H1 (cell line): ENCODE measurements at regions not wholly inside any gene's neighbourhood (a gene's known extent, or its start where the extent isn't known, plus 50 kb on each side); places are given as distances from the start of the nearest gene placed in this dataset.

Experiments used
- CTCF ChIA-PET: fragments of 300-600 bp; sonication (Branson Sonifier 250); formaldehyde crosslinking; loops from one replicate; lab custom pipeline; 2021; ENCODE audit not compliant: partially characterized antibody; lab: Charles Lee
- POLR2A ChIA-PET: fragments of 300-600 bp; sonication (Branson Sonifier 250); formaldehyde crosslinking; loops from one replicate; lab custom pipeline; 2021; ENCODE audit warnings: inconsistent platforms; ENCODE audit not compliant: partially characterized antibody; lab: Charles Lee
- DNase-seq, 2 experiments: peaks; one replicate each; pipeline versions ENCODE4 v3.0.0 to v3.0.0-alpha.2; 2010 to 2022; ENCODE audit warnings: low spot score in 2 of 2, low read depth in 1 of 2, mixed read lengths in 1 of 2
- FAIRE-seq: peaks from 2 replicates; lab custom pipeline; 2011; peaks lifted over from hg19 to GRCh38; lab: Jason Lieb, UNC
- H2AFZ ChIP-seq: 2 replicates; pipeline ENCODE4 v1.8.1; 2012; ENCODE audit warnings: low read length, inconsistent platforms
- H2AK5ac ChIP-seq: 2 replicates; pipeline ENCODE4 v1.6.1; 2013; ENCODE audit warnings: low read depth, low read length
- H2BK120ac ChIP-seq: replicated peaks from 2 replicates; pipeline ENCODE3; 2013; ENCODE audit warnings: low read depth, low read length, inconsistent platforms
- H2BK12ac ChIP-seq: 2 replicates; pipeline ENCODE4 v1.6.1; 2013; ENCODE audit warnings: low read depth, low read length
- H2BK15ac ChIP-seq: 2 replicates; pipeline ENCODE4 v1.6.1; 2013; ENCODE audit warnings: low read length
- H2BK20ac ChIP-seq: 2 replicates; pipeline ENCODE4 v1.6.1; 2013; ENCODE audit warnings: low read length
- H2BK5ac ChIP-seq: 2 replicates; pipeline ENCODE4 v1.6.1; 2013; ENCODE audit warnings: low read depth, low read length
- H3K14ac ChIP-seq: 2 replicates; pipeline ENCODE4 v1.6.1; 2013; ENCODE audit warnings: inconsistent platforms; ENCODE audit not compliant: insufficient read length
- H3K18ac ChIP-seq: 2 replicates; pipeline ENCODE4 v1.6.1; 2013; ENCODE audit warnings: low read length; ENCODE audit errors: extremely low read depth
- H3K23ac ChIP-seq: 2 replicates; pipeline ENCODE4 v1.6.1; 2013; ENCODE audit warnings: inconsistent platforms; ENCODE audit not compliant: insufficient read length
- H3K23me2 ChIP-seq: 2 replicates; pipeline ENCODE4 v1.6.1; 2013; ENCODE audit warnings: low read depth, low read length
- H3K27ac ChIP-seq: 2 replicates; pipeline ENCODE4 v1.6.1; 2011; ENCODE audit warnings: low read depth, low read length, inconsistent platforms
- H3K27me3 ChIP-seq, 4 experiments: replicated peaks in 1 of 4; 1 replicate in 1 of 4; 2 replicates in 3 of 4; pipeline versions ENCODE4 v1.6.1 to v1.8.1; 2011 to 2013; ENCODE audit warnings: low read length in 3 of 4, mild to moderate bottlenecking in 3 of 4, inconsistent platforms in 2 of 4, mixed read lengths in 2 of 4, moderate library complexity in 1 of 4; ENCODE audit not compliant: control insufficient read depth in 3 of 4, insufficient read depth in 3 of 4; ENCODE audit errors: extremely low read depth in 1 of 4
- H3K36me3 ChIP-seq, 4 experiments: 2 replicates each; pipeline versions ENCODE4 v1.6.1 to v1.8.1; 2011 to 2013; ENCODE audit warnings: mild to moderate bottlenecking in 4 of 4, low read length in 3 of 4, moderate library complexity in 2 of 4, control low read depth in 1 of 4, inconsistent platforms in 1 of 4; ENCODE audit not compliant: insufficient read depth in 4 of 4, control insufficient read depth in 2 of 4
- H3K4ac ChIP-seq: replicated peaks from 2 replicates; pipeline ENCODE3; 2013; ENCODE audit warnings: low read length, low read depth, mixed read lengths, inconsistent platforms; ENCODE audit not compliant: insufficient read length
- H3K4me1 ChIP-seq, 4 experiments: replicated peaks in 1 of 4; 1 replicate in 1 of 4; 2 replicates in 3 of 4; pipeline versions ENCODE4 v1.6.1 to v1.8.1; 2011 to 2013; ENCODE audit warnings: low read length in 3 of 4, inconsistent platforms in 2 of 4, mixed read lengths in 1 of 4; ENCODE audit not compliant: insufficient read depth in 4 of 4, control insufficient read depth in 3 of 4
- H3K4me2 ChIP-seq, 2 experiments: 2 replicates each; pipeline versions ENCODE4 v1.6.1 to v1.8.1; 2011 to 2013; ENCODE audit warnings: low read depth in 2 of 2, low read length in 2 of 2, control low read depth in 1 of 2, inconsistent platforms in 1 of 2, mild to moderate bottlenecking in 1 of 2; ENCODE audit not compliant: insufficient read depth in 1 of 2
- H3K4me3 ChIP-seq, 4 experiments: fragments of 200-600, 300-600 bp in 1 of 4; sonication (generic), shearing (Covaris generic), sonication (Bioruptor Twin) in 1 of 4; 2 replicates each; pipeline versions ENCODE4 v1.5.1 to v1.8.1; 2011 to 2016; ENCODE audit warnings: low read length in 4 of 4, low read depth in 3 of 4, control low read depth in 2 of 4, inconsistent platforms in 2 of 4, mild to moderate bottlenecking in 2 of 4, mixed read lengths in 1 of 4, moderate library complexity in 1 of 4; ENCODE audit not compliant: insufficient read depth in 2 of 4; ENCODE audit errors: extremely low read depth in 1 of 4
- H3K56ac ChIP-seq: replicated peaks from 2 replicates; pipeline ENCODE3; 2013; ENCODE audit warnings: low read depth, mild to moderate bottlenecking, mixed read lengths, low read length, inconsistent platforms; ENCODE audit not compliant: insufficient read length
- H3K79me1 ChIP-seq: 2 replicates; pipeline ENCODE4 v1.6.1; 2013; ENCODE audit warnings: low read depth, low read length, control low read depth
- H3K79me2 ChIP-seq, 2 experiments: 2 replicates each; pipeline versions ENCODE4 v1.6.1 to v1.8.1; 2012 to 2013; ENCODE audit warnings: low read length in 2 of 2, mild to moderate bottlenecking in 2 of 2, inconsistent platforms in 1 of 2; ENCODE audit not compliant: insufficient read depth in 2 of 2, control insufficient read depth in 1 of 2
- H3K9ac ChIP-seq, 4 experiments: replicated peaks in 1 of 4; 1 replicate in 1 of 4; 2 replicates in 3 of 4; pipeline versions ENCODE4 v1.6.1 to v1.8.1; 2011 to 2013; ENCODE audit warnings: low read depth in 3 of 4, low read length in 3 of 4, control low read depth in 2 of 4, mild to moderate bottlenecking in 2 of 4, moderate library complexity in 2 of 4, inconsistent platforms in 1 of 4; ENCODE audit errors: extremely low read depth in 1 of 4
- H3K9me3 ChIP-seq, 2 experiments: 2 replicates each; pipeline versions ENCODE4 v1.6.1 to v1.8.1; 2012 to 2013; ENCODE audit warnings: mild to moderate bottlenecking in 2 of 2, moderate library complexity in 2 of 2, control low read depth in 1 of 2, inconsistent platforms in 1 of 2, low read depth in 1 of 2, low read length in 1 of 2, mixed read lengths in 1 of 2; ENCODE audit not compliant: insufficient read depth in 2 of 2
- H4K20me1 ChIP-seq, 2 experiments: replicated peaks in 1 of 2; 2 replicates each; pipeline versions ENCODE3 to v1.8.1; 2011 to 2013; ENCODE audit warnings: inconsistent platforms in 2 of 2, low read length in 2 of 2, mild to moderate bottlenecking in 1 of 2; ENCODE audit not compliant: insufficient read depth in 2 of 2, control insufficient read depth in 1 of 2
- H4K5ac ChIP-seq: 2 replicates; pipeline ENCODE4 v1.6.1; 2013; ENCODE audit warnings: low read length, low read depth, mixed read lengths, inconsistent platforms; ENCODE audit not compliant: insufficient read length
- H4K8ac ChIP-seq: 2 replicates; pipeline ENCODE4 v1.8.0; 2013; ENCODE audit warnings: mild to moderate bottlenecking, moderate library complexity, low read length, inconsistent platforms; ENCODE audit not compliant: insufficient read depth; ENCODE audit errors: extremely low read depth
- H4K91ac ChIP-seq: replicated peaks from 2 replicates; pipeline ENCODE3; 2013; ENCODE audit warnings: low read length, mixed read lengths, inconsistent platforms; ENCODE audit not compliant: insufficient read length
- GTF2F1 ChIP-seq: IDR thresholded peaks from 2 replicates; pipeline ENCODE4 v1.6.1; 2012; ENCODE audit warnings: low read depth, low read length, improper control_type of control experiment, borderline replicate concordance
- MAFK ChIP-seq: IDR thresholded peaks from 2 replicates; pipeline ENCODE4 v1.6.1; 2012; ENCODE audit warnings: low read depth, mild to moderate bottlenecking, improper control_type of control experiment, low read length
- PHF8 ChIP-seq: fragments of 200-600 bp; sonication (generic); conservative IDR thresholded peaks from 2 replicates; pipeline ENCODE4 v1.7.1; 2012; ENCODE audit warnings: low read depth, mild to moderate bottlenecking, inconsistent platforms, low read length, moderate library complexity
- RAD21 ChIP-seq, 2 experiments: IDR thresholded peaks in 1 of 2; conservative IDR thresholded peaks in 1 of 2; 2 replicates each; pipeline ENCODE4 v1.6.1; 2011; ENCODE audit warnings: low read depth in 2 of 2, low read length in 2 of 2, improper control_type of control experiment in 1 of 2, inconsistent platforms in 1 of 2, mild to moderate bottlenecking in 1 of 2, moderate library complexity in 1 of 2
- RBBP5 ChIP-seq: IDR thresholded peaks from 2 replicates; pipeline ENCODE4 v1.7.1; 2012; ENCODE audit warnings: low read depth, mild to moderate bottlenecking, inconsistent platforms, low read length, moderate library complexity, borderline replicate concordance
- SAP30 ChIP-seq: fragments of 300-600 bp; sonication (generic); IDR thresholded peaks from 2 replicates; pipeline ENCODE4 v1.7.1; 2012; ENCODE audit warnings: low read length, moderate library complexity, mild to moderate bottlenecking, inconsistent platforms; ENCODE audit not compliant: insufficient read depth, insufficient replicate concordance
- SRF ChIP-seq: IDR thresholded peaks from 2 replicates; pipeline ENCODE4 v1.6.1; 2011; ENCODE audit warnings: mild to moderate bottlenecking, low read depth, low read length, moderate library complexity

GRCh38 chr15:37524601-37525000 is 409.8 kb upstream of the TMCO5A start:
- Histone ChIP-seq H3K56ac (no peak overlapping the region), H3K9ac (no peak overlapping the region), H2BK20ac (no peak overlapping the region), H3K18ac (no peak overlapping the region), H4K5ac (no peak overlapping the region), H3K23me2 (no peaks in the 10 kb centered on the region), H2BK15ac (no peak overlapping the region), H3K79me1 (no peaks in the 10 kb centered on the region), H3K36me3 (no peaks in the 10 kb centered on the region), H2BK12ac (no peak overlapping the region), H4K91ac (no peak overlapping the region), H2BK5ac (no peak overlapping the region)
- no peak for DNase-seq
- FAIRE-seq: no peak
- TF ChIP-seq RBBP5: no peak
- TF ChIP-seq PHF8: no peak
- TF ChIP-seq RAD21 (IDR thresholded peaks at IDR 0.05 in 1 of 2, conservative IDR thresholded peaks at IDR 0.05 in 1 of 2; ENCODE audit: low read depth in 2 of 2, low read length in 2 of 2): no peak
- no peak for TF ChIP-seq GTF2F1
- 0 out of 2 replicates have a peak, but pooled peaks have one; percentile 10 for TF ChIP-seq SRF
- TF ChIP-seq SAP30: no peak
- TF ChIP-seq MAFK: no peak
- TF ChIP-seq, all 59 proteins: peak for 1
- Histone ChIP-seq H2BK120ac (no peak overlapping the region), H2AFZ (no peak overlapping the region), H3K4me3 (no peak overlapping the region), H4K8ac (no peak overlapping the region), H3K79me2 (no peaks in the 10 kb centered on the region), H3K9me3 (no peaks in the 10 kb centered on the region), H3K4me1 (no peaks in the 10 kb centered on the region), H3K4me2 (no peak overlapping the region), H3K27ac (no peak overlapping the region), H4K20me1 (no peaks in the 10 kb centered on the region), H3K14ac (no peak overlapping the region), H3K23ac (no peak overlapping the region), H2AK5ac (no peak overlapping the region), H3K27me3 (no peaks in the 10 kb centered on the region), H3K4ac (no peak overlapping the region)
- POLR2A ChIA-PET: no interaction called here
- CTCF ChIA-PET: no interaction called here
